NCI-H2196 (cell line): ENCODE measurements at regions not wholly inside any gene's neighbourhood (a gene's known extent, or its start where the extent isn't known, plus 50 kb on each side); places are given as distances from the start of the nearest gene placed in this dataset.

Source experiments
- DNase-seq: peaks from one replicate; lab custom pipeline; 2025; ENCODE audit not compliant: unreplicated experiment; lab: John Stamatoyannopoulos, UW

- no peak for DNase-seq
Observed at GRCh38 chr11:43602670-43603069, 77.9 kb upstream of the HSD17B12 start.

GRCh38 chr11:43614214-43614613 lies 66.3 kb upstream of the HSD17B12 start:
- DNase-seq, result no peak

GRCh38 chr11:43619863-43620505 lies 60.6 kb upstream of the HSD17B12 start:
- no peak for DNase-seq

- no peak for DNase-seq
Observed at GRCh38 chr11:43626798-43627197, 53.7 kb upstream of the HSD17B12 start.
